GM23248 (cell line): ENCODE measurements at regions not wholly inside any gene's neighbourhood (a gene's known extent, or its start where the extent isn't known, plus 50 kb on each side); places are given as distances from the start of the nearest gene placed in this dataset.

Experiments used
- DNase-seq: peaks from one replicate; pipeline ENCODE4 v3.0.0-alpha.2; 2015
- H2AFZ ChIP-seq: fragments of 200-600 bp; sonication (generic); 2 replicates; pipeline ENCODE4 v1.6.1; 2016; ENCODE audit warnings: antibody characterized with exemption
- H3F3A ChIP-seq: fragments of 200-600 bp; sonication (generic); 2 replicates; pipeline ENCODE4 v1.6.1; 2016; ENCODE audit warnings: mild to moderate bottlenecking, antibody characterized with exemption, mixed run types; ENCODE audit not compliant: insufficient read depth
- H3K27ac ChIP-seq: fragments of 200-600 bp; sonication (generic); 2 replicates; pipeline ENCODE4 v1.5.1; 2016; ENCODE audit warnings: mild to moderate bottlenecking
- H3K27me3 ChIP-seq: fragments of 200-600 bp; sonication (generic); replicated peaks from 2 replicates; pipeline ENCODE4 v1.6.1; 2016; ENCODE audit warnings: mild to moderate bottlenecking; ENCODE audit not compliant: insufficient read depth
- H3K36me3 ChIP-seq: fragments of 200-600 bp; sonication (generic); 2 replicates; pipeline ENCODE4 v1.6.1; 2016; ENCODE audit warnings: low read depth, mild to moderate bottlenecking
- H3K4me1 ChIP-seq: fragments of 200-600 bp; sonication (generic); 2 replicates; pipeline ENCODE4 v1.6.1; 2016; ENCODE audit warnings: mild to moderate bottlenecking; ENCODE audit not compliant: insufficient read depth
- H3K4me2 ChIP-seq: fragments of 200-600 bp; sonication (generic); one replicate; pipeline ENCODE4 v1.6.1; 2016; ENCODE audit warnings: mild to moderate bottlenecking; ENCODE audit not compliant: unreplicated experiment
- H3K4me3 ChIP-seq: fragments of 200-600 bp; sonication (generic); 2 replicates; pipeline ENCODE4 v1.5.1; 2016; ENCODE audit warnings: mild to moderate bottlenecking
- H3K79me2 ChIP-seq: fragments of 200-600 bp; sonication (generic); 2 replicates; pipeline ENCODE4 v1.6.1; 2016; ENCODE audit warnings: mild to moderate bottlenecking; ENCODE audit not compliant: insufficient read depth
- H3K9ac ChIP-seq: fragments of 200-600 bp; sonication (generic); 2 replicates; pipeline ENCODE4 v1.6.1; 2016; ENCODE audit warnings: mild to moderate bottlenecking
- H3K9me2 ChIP-seq: fragments of 200-600 bp; sonication (generic); 2 replicates; pipeline ENCODE4 v1.6.1; 2016; ENCODE audit warnings: mixed run types, mild to moderate bottlenecking, moderate library complexity; ENCODE audit not compliant: insufficient read depth
- H3K9me3 ChIP-seq: fragments of 200-600 bp; sonication (generic); one replicate; pipeline ENCODE4 v1.6.1; 2017; ENCODE audit warnings: low read depth
- H4K20me1 ChIP-seq: fragments of 200-600 bp; sonication (generic); 2 replicates; pipeline ENCODE4 v1.6.0; 2016; ENCODE audit not compliant: insufficient read depth
- EZH2 ChIP-seq: fragments of 200-600 bp; sonication (generic); IDR thresholded peaks from 2 replicates; pipeline ENCODE4 v1.6.1; 2018; ENCODE audit warnings: antibody characterized with exemption, mild to moderate bottlenecking; ENCODE audit not compliant: insufficient read depth, poor library complexity, severe bottlenecking
- EZH2phosphoT487 ChIP-seq: fragments of 200-600 bp; sonication (generic); IDR thresholded peaks from 2 replicates; pipeline ENCODE4 v1.6.1; 2018; ENCODE audit warnings: antibody characterized with exemption, moderate library complexity, mild to moderate bottlenecking, low read depth; ENCODE audit not compliant: insufficient read depth
- WGBS, 2 experiments: methylation state at CpG; one replicate each; pipeline ENCODE4 v1.1.6; 2015 to 2017; ENCODE audit warnings: low lambda C conversion rate in 2 of 2, low coverage in 1 of 2; ENCODE audit errors: missing lambda C conversion rate in 2 of 2; 5-methylcytosine and 5-hydroxymethylcytosine counted together
- in situ Hi-C: fragments of 300-500 bp; cut with MboI; formaldehyde crosslinking; loops from 2 replicates; pipeline ENCODE4 v1.15.0; 2020

- in situ Hi-C loops: no loop called here
- no peak for DNase-seq
- Histone ChIP-seq H3K4me3 (no peak overlapping the region), H3K9ac (no peak overlapping the region), H4K20me1 (no peaks in the 10 kb centered on the region), H3K9me2 (no peaks in the 10 kb centered on the region), H3F3A (no peaks in the 10 kb centered on the region), H3K4me1 (no peaks in the 10 kb centered on the region), H3K27ac (no peak overlapping the region), H3K9me3 (no peaks in the 10 kb centered on the region), H3K79me2 (no peaks in the 10 kb centered on the region), H3K4me2 (no peak overlapping the region), H3K36me3 (no peaks in the 10 kb centered on the region), H3K27me3 (no peaks in the 10 kb centered on the region), H2AFZ (no peak overlapping the region)
- TF ChIP-seq EZH2phosphoT487 (no peak), EZH2 (no peak)
- 20 to 21% methylated on average over 1 of the region's 1 CpG for WGBS, 2 experiments
Measured at GRCh38 chr16:82523815-82524214, 103.0 kb upstream of the CDH13 start.

GRCh38 chr16:82522026-82522425, 104.7 kb upstream of the CDH13 start:
- Histone ChIP-seq H3K27me3 (no peaks in the 10 kb centered on the region), H3K9me2 (no peaks in the 10 kb centered on the region), H3K4me3 (no peak overlapping the region), H3F3A (no peaks in the 10 kb centered on the region), H4K20me1 (no peaks in the 10 kb centered on the region), H2AFZ (no peak overlapping the region), H3K27ac (no peak overlapping the region), H3K9ac (no peak overlapping the region), H3K4me1 (no peaks in the 10 kb centered on the region), H3K36me3 (no peaks in the 10 kb centered on the region), H3K79me2 (no peaks in the 10 kb centered on the region), H3K9me3 (no peaks in the 10 kb centered on the region), H3K4me2 (no peak overlapping the region)
- in situ Hi-C loops: no loop called here
- no peak for DNase-seq
- WGBS, 2 experiments: 48 to 56% methylated on average over 6 of the region's 6 CpGs
- TF ChIP-seq EZH2phosphoT487: no peak
- TF ChIP-seq EZH2: no peak

GRCh38 chr16:82518811-82519210, 108.0 kb upstream of the CDH13 start:
- no peaks in the 10 kb centered on the region for H3K79me2 ChIP-seq
- in situ Hi-C loops: no loop called here
- H3K9ac ChIP-seq: no peak overlapping the region
- WGBS, 2 experiments: 12 to 21% methylated on average over 2 of the region's 2 CpGs
- no peaks in the 10 kb centered on the region for H3K4me1 ChIP-seq
- no peak for TF ChIP-seq EZH2
- no peak for TF ChIP-seq EZH2phosphoT487
- H3K27me3 ChIP-seq: 0 out of 2 replicates have a peak, but pooled peaks cover 4% of the 10 kb centered on the region
- H3K27ac ChIP-seq: no peak overlapping the region
- H3K36me3 ChIP-seq: no peaks in the 10 kb centered on the region
- H3K4me3 ChIP-seq: no peak overlapping the region
- H3F3A ChIP-seq: no peaks in the 10 kb centered on the region
- H2AFZ ChIP-seq: no peak overlapping the region
- no peak overlapping the region for H3K4me2 ChIP-seq
- no peaks in the 10 kb centered on the region for H4K20me1 ChIP-seq
- no peaks in the 10 kb centered on the region for H3K9me2 ChIP-seq
- H3K9me3 ChIP-seq: no peaks in the 10 kb centered on the region
- DNase-seq: no peak

- Histone ChIP-seq H3K79me2 (no peaks in the 10 kb centered on the region), H3F3A (no peaks in the 10 kb centered on the region), H3K27me3 (peaks cover 11% of the 10 kb centered on the region; the same call in 1 of the 2 replicates), H3K27ac (no peak overlapping the region), H3K9ac (no peak overlapping the region), H3K36me3 (no peaks in the 10 kb centered on the region), H3K4me1 (no peaks in the 10 kb centered on the region), H2AFZ (no peak overlapping the region), H3K9me2 (no peaks in the 10 kb centered on the region), H4K20me1 (no peaks in the 10 kb centered on the region), H3K9me3 (no peaks in the 10 kb centered on the region), H3K4me2 (no peak overlapping the region), H3K4me3 (no peak overlapping the region)
- 40 to 42% methylated on average over 4 of the region's 4 CpGs for WGBS, 2 experiments
- in situ Hi-C loops: no loop called here
- DNase-seq: no peak
- no peak for TF ChIP-seq EZH2phosphoT487
- TF ChIP-seq EZH2: no peak
Measured at GRCh38 chr16:82514262-82514661, 112.5 kb upstream of the CDH13 start.

- H3F3A ChIP-seq: no peaks in the 10 kb centered on the region
- H3K27ac ChIP-seq: no peak overlapping the region
- no peaks in the 10 kb centered on the region for H3K9me3 ChIP-seq
- no peak overlapping the region for H2AFZ ChIP-seq
- H3K36me3 ChIP-seq: no peaks in the 10 kb centered on the region
- TF ChIP-seq EZH2phosphoT487 (no peak), EZH2 (no peak)
- no peaks in the 10 kb centered on the region for H3K9me2 ChIP-seq
- in situ Hi-C loops: no loop called here
- H3K27me3 ChIP-seq: peaks cover 11% of the 10 kb centered on the region; the same call in 1 of the 2 replicates
- H4K20me1 ChIP-seq: no peaks in the 10 kb centered on the region
- WGBS, 2 experiments: 46 to 51% methylated on average over 2 of the region's 2 CpGs
- H3K79me2 ChIP-seq: no peaks in the 10 kb centered on the region
- H3K4me3 ChIP-seq: no peak overlapping the region
- no peak overlapping the region for H3K9ac ChIP-seq
- no peak for DNase-seq
- no peak overlapping the region for H3K4me2 ChIP-seq
- H3K4me1 ChIP-seq: no peaks in the 10 kb centered on the region
Measured at GRCh38 chr16:82510789-82511305, 115.9 kb upstream of the CDH13 start.
